ENCODE measurements at regions not wholly inside any gene's neighbourhood (a gene's known extent, or its start where the extent isn't known, plus 50 kb on each side); places are given as distances from the start of the nearest gene placed in this dataset.

DNA sequence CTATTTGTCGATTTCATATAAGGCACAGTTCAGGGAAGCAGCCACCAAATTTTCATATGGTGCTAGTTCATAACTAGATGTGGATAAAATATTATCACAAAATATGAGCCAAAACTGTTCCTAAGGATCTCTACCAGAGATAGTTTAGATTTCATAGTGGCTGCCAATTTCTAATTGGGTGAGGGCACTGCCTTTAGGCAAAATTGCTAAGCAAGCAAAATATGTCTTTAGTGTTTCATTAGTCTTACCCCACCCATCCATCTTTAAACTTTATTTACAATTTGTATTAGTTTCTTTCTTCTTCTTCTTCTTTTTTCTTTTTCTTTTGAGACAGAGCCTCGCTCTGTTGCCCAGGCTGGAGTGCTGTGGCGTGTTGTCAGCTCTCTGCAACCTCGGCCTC is 77.1 kb upstream of the SLC4A10 start:
- H3K36me3 ChIP-seq: no peaks in the 10 kb centered on the region
- no peaks in the 10 kb centered on the region for H3K9me3 ChIP-seq (replicated peaks)
- H3K27ac ChIP-seq: no peak overlapping the region
- H3K4me3 ChIP-seq: no peak overlapping the region
- no peaks in the 10 kb centered on the region for H3K27me3 ChIP-seq (replicated peaks)
- DNase-seq (ENCODE audit: low read depth in 1 of 2, low spot score in 2 of 2): no peak
- no peaks in the 10 kb centered on the region for H3K4me1 ChIP-seq (replicated peaks)

DNA sequence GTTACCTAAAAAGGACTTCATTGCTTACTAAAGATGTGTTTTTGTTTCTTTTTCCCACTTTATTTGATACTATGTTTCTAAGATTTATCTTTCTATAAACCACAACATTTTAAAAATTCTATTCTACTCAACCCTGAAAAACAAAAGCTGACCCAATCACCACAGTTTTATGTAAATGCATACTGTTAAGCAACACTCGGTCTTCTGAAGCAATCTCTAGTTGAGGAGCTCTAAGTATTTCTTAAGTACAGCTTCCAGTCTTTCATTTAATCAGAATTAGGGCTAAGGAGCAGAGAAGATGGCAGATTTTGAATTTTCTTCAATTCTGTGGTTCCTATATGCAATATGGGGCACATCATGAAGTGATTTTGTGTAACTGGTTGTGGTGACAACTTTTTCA is 72.2 kb upstream of the SLC4A10 start:
- Histone ChIP-seq H3K4me3 (no peak overlapping the region), H3K36me3 (no peaks in the 10 kb centered on the region), H3K4me1 (replicated peaks) (no peaks in the 10 kb centered on the region), H3K27me3 (replicated peaks) (0 out of 2 replicates have a peak, but pooled peaks cover under 1% of the 10 kb centered on the region), H3K27ac (no peak overlapping the region), H3K9me3 (replicated peaks) (no peaks in the 10 kb centered on the region)
- DNase-seq (ENCODE audit: low read depth in 1 of 2, low spot score in 2 of 2): no peak

- Histone ChIP-seq H3K9me3 (replicated peaks) (no peaks in the 10 kb centered on the region), H3K4me1 (replicated peaks) (no peaks in the 10 kb centered on the region), H3K27me3 (replicated peaks) (0 out of 2 replicates have a peak, but pooled peaks cover 3% of the 10 kb centered on the region), H3K27ac (no peak overlapping the region), H3K36me3 (no peaks in the 10 kb centered on the region), H3K4me3 (no peak overlapping the region)
- DNase-seq (ENCODE audit: low read depth in 1 of 2, low spot score in 2 of 2): no peak
Measured at GRCh38 chr2:161555826-161556225, 68.4 kb upstream of the SLC4A10 start.

- H3K36me3 ChIP-seq: no peaks in the 10 kb centered on the region
- no peak overlapping the region for H3K4me3 ChIP-seq
- H3K27ac ChIP-seq: no peak overlapping the region
- no peaks in the 10 kb centered on the region; the same call in 1 of the 2 replicates for H3K9me3 ChIP-seq (replicated peaks)
- H3K4me1 ChIP-seq (replicated peaks): no peaks in the 10 kb centered on the region
- DNase-seq (ENCODE audit: low read depth in 1 of 2, low spot score in 2 of 2): no peak
- H3K27me3 ChIP-seq (replicated peaks): 0 out of 2 replicates have a peak, but pooled peaks cover 3% of the 10 kb centered on the region
Measured at GRCh38 chr2:161556440-161556839, 67.8 kb upstream of the SLC4A10 start.

DNA sequence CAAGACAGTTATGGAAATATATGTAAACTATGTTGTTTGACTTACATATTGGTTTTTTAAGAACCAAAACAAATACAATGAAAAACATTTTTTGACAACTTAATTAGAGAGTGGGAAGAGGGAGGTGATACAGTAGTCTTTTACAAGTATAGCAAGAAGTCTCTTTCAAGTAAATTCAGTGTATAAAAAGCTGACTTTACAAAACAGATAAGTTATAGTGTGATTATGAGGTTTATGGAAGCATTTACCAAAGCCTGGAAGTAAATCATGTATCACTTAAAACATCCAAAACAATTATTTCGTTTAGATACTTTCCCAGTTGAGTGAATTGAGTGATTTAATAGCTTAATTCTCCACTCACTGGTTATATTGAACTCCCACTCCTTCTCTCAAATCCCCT is 66.7 kb upstream of the SLC4A10 start:
- no peak overlapping the region for H3K27ac ChIP-seq
- no peaks in the 10 kb centered on the region for H3K36me3 ChIP-seq
- H3K4me1 ChIP-seq (replicated peaks): no peaks in the 10 kb centered on the region
- no peak overlapping the region for H3K4me3 ChIP-seq
- H3K9me3 ChIP-seq (replicated peaks): no peaks in the 10 kb centered on the region; the same call in 1 of the 2 replicates
- no peak for DNase-seq (ENCODE audit: low read depth in 1 of 2, low spot score in 2 of 2)
- H3K27me3 ChIP-seq (replicated peaks): 0 out of 2 replicates have a peak, but pooled peaks cover 3% of the 10 kb centered on the region

- Histone ChIP-seq H3K4me3 (no peak overlapping the region), H3K27ac (no peak overlapping the region), H3K9me3 (replicated peaks) (peaks cover 2% of the 10 kb centered on the region; the same call in 1 of the 2 replicates), H3K4me1 (replicated peaks) (no peaks in the 10 kb centered on the region), H3K36me3 (no peaks in the 10 kb centered on the region), H3K27me3 (replicated peaks) (no peaks in the 10 kb centered on the region)
- no peak for DNase-seq (ENCODE audit: low read depth in 1 of 2, low spot score in 2 of 2)
Measured at GRCh38 chr2:161564906-161565305, 59.3 kb upstream of the SLC4A10 start.

DNA sequence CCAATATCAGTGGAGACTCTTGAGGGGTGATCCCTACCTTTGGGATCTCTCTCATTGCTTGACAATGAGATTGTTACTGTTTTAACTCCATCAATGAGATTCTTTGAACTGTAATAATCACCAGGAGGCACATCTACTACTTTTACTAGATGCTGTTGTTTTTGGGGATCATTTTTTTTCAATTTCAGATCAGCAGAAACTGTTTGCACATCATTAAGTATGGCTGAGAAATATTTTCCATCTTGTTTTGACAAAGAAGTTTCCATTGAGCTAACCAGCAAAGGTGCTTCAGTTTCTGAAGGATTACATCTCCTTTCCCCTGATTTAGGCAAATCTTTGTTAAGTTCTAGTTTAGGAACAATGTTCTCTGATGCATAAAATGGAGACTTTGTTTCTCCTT is 54.8 kb upstream of the SLC4A10 start:
- no peak for DNase-seq (ENCODE audit: low read depth in 1 of 2, low spot score in 2 of 2)
- Histone ChIP-seq H3K27ac (no peak overlapping the region), H3K27me3 (replicated peaks) (no peaks in the 10 kb centered on the region), H3K4me1 (replicated peaks) (no peaks in the 10 kb centered on the region), H3K4me3 (no peak overlapping the region), H3K36me3 (no peaks in the 10 kb centered on the region), H3K9me3 (replicated peaks) (0 out of 2 replicates have a peak, but pooled peaks cover 2% of the 10 kb centered on the region)

- H3K27ac ChIP-seq: no peak overlapping the region
- no peaks in the 10 kb centered on the region for H3K36me3 ChIP-seq
- H3K4me1 ChIP-seq (replicated peaks): no peaks in the 10 kb centered on the region
- no peaks in the 10 kb centered on the region for H3K27me3 ChIP-seq (replicated peaks)
- DNase-seq (ENCODE audit: low read depth in 1 of 2, low spot score in 2 of 2): no peak
- no peaks in the 10 kb centered on the region for H3K9me3 ChIP-seq (replicated peaks)
- no peak overlapping the region for H3K4me3 ChIP-seq
Measured at GRCh38 chr2:161570424-161571050, 53.7 kb upstream of the SLC4A10 start.

DNA sequence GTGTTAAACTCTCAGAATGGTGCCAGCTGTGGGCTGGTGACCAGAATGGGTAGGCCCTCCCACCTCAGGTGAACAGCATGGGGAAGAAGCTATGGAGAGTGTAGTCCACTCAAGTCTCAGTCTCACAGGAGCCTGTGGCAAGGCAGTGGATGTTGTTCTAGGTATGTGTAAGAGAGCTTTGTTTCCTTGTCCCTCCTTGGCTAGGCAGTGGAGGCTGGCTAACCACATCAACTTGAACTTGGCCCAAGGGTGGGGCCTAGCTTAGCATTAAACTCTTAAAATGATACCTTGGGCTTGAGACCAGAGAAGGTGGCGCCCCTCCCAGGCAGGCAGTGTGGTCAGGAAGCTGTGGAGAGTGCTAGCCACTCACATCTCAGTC is 53.2 kb upstream of the SLC4A10 start:
- Histone ChIP-seq H3K4me1 (replicated peaks) (no peaks in the 10 kb centered on the region), H3K36me3 (no peaks in the 10 kb centered on the region), H3K27ac (no peak overlapping the region), H3K9me3 (replicated peaks) (no peaks in the 10 kb centered on the region), H3K4me3 (no peak overlapping the region), H3K27me3 (replicated peaks) (no peaks in the 10 kb centered on the region)
- no peak for DNase-seq (ENCODE audit: low read depth in 1 of 2, low spot score in 2 of 2)

All from SJSA1 (cell line).